ENCODE measurements at regions not wholly inside any gene's neighbourhood (a gene's known extent, or its start where the extent isn't known, plus 50 kb on each side); places are given as distances from the start of the nearest gene placed in this dataset.

DNA sequence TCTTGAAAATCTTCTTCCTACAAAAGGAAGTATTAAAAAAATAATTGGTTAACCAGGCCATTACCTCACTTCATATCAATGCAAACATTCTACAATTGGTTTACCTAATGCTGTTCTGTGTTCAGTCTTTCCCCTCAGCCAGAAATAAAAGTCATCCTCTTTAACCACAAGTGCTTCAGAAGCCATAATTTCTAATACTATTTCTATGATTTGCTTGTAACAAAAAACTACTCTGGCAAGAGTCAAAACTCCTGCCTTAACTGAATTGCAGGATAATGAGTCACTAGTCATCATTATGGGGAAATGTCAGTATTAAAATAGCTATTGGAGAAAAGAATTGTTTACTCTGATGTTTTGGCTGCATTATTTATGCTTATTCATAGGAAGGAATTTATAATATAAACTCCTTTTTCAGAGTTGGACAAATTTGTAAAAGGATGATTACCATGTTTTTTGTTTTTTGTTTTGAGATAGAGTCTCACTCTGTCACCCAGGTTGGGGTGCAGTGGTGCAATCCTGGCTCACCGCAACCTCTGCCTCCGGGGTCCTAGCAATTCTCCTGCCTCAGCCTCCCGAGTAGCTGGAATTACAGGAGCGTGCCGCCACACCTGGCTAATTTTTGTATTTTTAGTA lies 55.5 kb upstream of the ODAD2 start:
- DNase-seq = no peak

DNA sequence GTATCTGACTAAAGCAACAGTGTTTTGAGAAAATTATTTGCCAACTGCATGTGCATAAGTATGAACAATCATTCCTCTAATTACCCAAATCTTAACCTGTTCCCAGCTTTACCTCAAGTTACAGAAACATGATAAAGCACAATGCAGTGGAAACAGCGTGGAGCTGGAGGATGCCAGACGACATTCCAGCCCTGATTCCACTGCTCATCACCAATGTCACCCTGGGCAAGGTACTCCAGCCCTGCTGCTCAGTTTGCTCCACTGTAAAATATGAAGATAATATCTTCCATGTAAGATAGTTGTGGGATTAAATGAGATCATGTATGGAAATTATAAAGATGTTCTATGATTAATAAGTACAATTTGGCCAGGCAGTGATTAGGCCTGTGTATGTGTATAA lies 50.4 kb upstream of the ODAD2 start:
- DNase-seq = no peak

All from GDM1 (cell line).